Hepatocyte (in vitro differentiated cells): ENCODE measurements at regions not wholly inside any gene's neighbourhood (a gene's known extent, or its start where the extent isn't known, plus 50 kb on each side); places are given as distances from the start of the nearest gene placed in this dataset.

Experiments used
- DNase-seq: peaks from one replicate; pipeline ENCODE4 v3.0.0-alpha.2; 2016; ENCODE audit warnings: low spot score
- H2AFZ ChIP-seq: fragments of 200-600 bp; sonication (generic); 2 replicates; pipeline ENCODE4 v1.6.0; 2016; ENCODE audit warnings: antibody characterized with exemption, mild to moderate bottlenecking
- H3K27ac ChIP-seq: fragments of 200-600 bp; sonication (generic); 2 replicates; pipeline ENCODE4 v1.5.1; 2016; ENCODE audit warnings: mild to moderate bottlenecking
- H3K27me3 ChIP-seq: fragments of 200-600 bp; sonication (generic); 2 replicates; pipeline ENCODE4 v1.6.1; 2016
- H3K36me3 ChIP-seq: fragments of 200-600 bp; sonication (generic); replicated peaks from 2 replicates; pipeline ENCODE4 v1.5.1; 2016; ENCODE audit warnings: low read depth; ENCODE audit not compliant: insufficient read depth
- H3K4me1 ChIP-seq: fragments of 200-600 bp; sonication (generic); 2 replicates; pipeline ENCODE4 v1.5.1; 2016; ENCODE audit warnings: mild to moderate bottlenecking, moderate library complexity; ENCODE audit not compliant: insufficient read depth
- H3K4me2 ChIP-seq: fragments of 200-600 bp; sonication (generic); 2 replicates; pipeline ENCODE4 v1.6.0; 2016
- H3K4me3 ChIP-seq: fragments of 200-600 bp; sonication (generic); 2 replicates; pipeline ENCODE4 v1.5.1; 2016; ENCODE audit warnings: mild to moderate bottlenecking
- H3K79me2 ChIP-seq: fragments of 200-600 bp; sonication (generic); 2 replicates; pipeline ENCODE4 v1.6.0; 2017; ENCODE audit warnings: mild to moderate bottlenecking
- H3K9me2 ChIP-seq: fragments of 200-600 bp; sonication (generic); replicated peaks from 2 replicates; pipeline ENCODE4 v1.6.0; 2017; ENCODE audit warnings: mild to moderate bottlenecking; ENCODE audit not compliant: insufficient read depth
- H3K9me3 ChIP-seq: fragments of 200-600 bp; sonication (generic); 2 replicates; pipeline ENCODE4 v1.5.1; 2016; ENCODE audit warnings: low read depth, mild to moderate bottlenecking
- H4K20me1 ChIP-seq: fragments of 200-600 bp; sonication (generic); 2 replicates; pipeline ENCODE4 v1.6.0; 2016; ENCODE audit warnings: mild to moderate bottlenecking; ENCODE audit not compliant: insufficient read depth, poor library complexity, severe bottlenecking
- EZH2 ChIP-seq: fragments of 200-600 bp; sonication (generic); IDR thresholded peaks from 2 replicates; pipeline ENCODE4 v1.6.1; 2016; ENCODE audit warnings: antibody characterized with exemption, mild to moderate bottlenecking, borderline replicate concordance
- EZH2phosphoT487 ChIP-seq: fragments of 200-600 bp; sonication (generic); IDR thresholded peaks from one replicate; pipeline ENCODE4 v1.6.1; 2018; ENCODE audit warnings: antibody characterized with exemption, mild to moderate bottlenecking, low read depth, moderate library complexity; ENCODE audit not compliant: unreplicated experiment, severe bottlenecking
- WGBS: methylation state at CpG from one replicate; pipeline ENCODE4 v1.1.6; 2016; ENCODE audit warnings: low lambda C conversion rate; ENCODE audit errors: missing lambda C conversion rate; 5-methylcytosine and 5-hydroxymethylcytosine counted together
- TF ChIP-seq, protein P1 (sequence below): fragments of 200-600 bp; sonication (generic); IDR thresholded peaks from 2 replicates; pipeline ENCODE4 v1.5.1; 2016; ENCODE audit warnings: antibody characterized with exemption, mild to moderate bottlenecking; ENCODE audit not compliant: poor library complexity

DNA sequence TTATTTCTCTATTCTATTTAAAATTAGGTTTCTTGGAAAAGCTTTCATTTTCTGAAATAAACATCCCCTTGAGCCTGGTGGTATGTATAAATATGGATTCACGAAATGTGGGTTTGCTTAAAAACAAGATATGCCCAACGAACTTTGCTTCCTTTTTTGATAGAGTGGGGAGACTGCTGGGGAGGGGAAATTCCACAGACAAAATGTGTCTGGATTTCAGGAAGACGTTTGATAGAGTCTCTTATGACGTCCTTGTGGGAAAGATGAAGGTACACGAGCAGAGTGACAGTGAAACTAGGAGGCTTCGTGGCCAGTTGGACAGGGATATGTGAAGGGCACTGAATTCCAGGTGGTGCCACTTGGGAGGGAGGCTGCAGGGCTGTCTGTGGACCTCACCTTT is 84.5 kb upstream of the RPS23 start:
- 88% methylated on average over 6 of the region's 6 CpGs for WGBS
- Histone ChIP-seq H2AFZ (no peak overlapping the region), H3K27ac (no peak overlapping the region), H3K27me3 (no peaks in the 10 kb centered on the region), H3K9me2 (no peaks in the 10 kb centered on the region), H3K4me3 (no peak overlapping the region), H3K79me2 (no peaks in the 10 kb centered on the region), H3K4me2 (no peak overlapping the region), H3K9me3 (no peaks in the 10 kb centered on the region), H3K4me1 (no peaks in the 10 kb centered on the region), H3K36me3 (no peaks in the 10 kb centered on the region), H4K20me1 (no peaks in the 10 kb centered on the region)
- no peak for DNase-seq
- TF ChIP-seq, protein P1, sequence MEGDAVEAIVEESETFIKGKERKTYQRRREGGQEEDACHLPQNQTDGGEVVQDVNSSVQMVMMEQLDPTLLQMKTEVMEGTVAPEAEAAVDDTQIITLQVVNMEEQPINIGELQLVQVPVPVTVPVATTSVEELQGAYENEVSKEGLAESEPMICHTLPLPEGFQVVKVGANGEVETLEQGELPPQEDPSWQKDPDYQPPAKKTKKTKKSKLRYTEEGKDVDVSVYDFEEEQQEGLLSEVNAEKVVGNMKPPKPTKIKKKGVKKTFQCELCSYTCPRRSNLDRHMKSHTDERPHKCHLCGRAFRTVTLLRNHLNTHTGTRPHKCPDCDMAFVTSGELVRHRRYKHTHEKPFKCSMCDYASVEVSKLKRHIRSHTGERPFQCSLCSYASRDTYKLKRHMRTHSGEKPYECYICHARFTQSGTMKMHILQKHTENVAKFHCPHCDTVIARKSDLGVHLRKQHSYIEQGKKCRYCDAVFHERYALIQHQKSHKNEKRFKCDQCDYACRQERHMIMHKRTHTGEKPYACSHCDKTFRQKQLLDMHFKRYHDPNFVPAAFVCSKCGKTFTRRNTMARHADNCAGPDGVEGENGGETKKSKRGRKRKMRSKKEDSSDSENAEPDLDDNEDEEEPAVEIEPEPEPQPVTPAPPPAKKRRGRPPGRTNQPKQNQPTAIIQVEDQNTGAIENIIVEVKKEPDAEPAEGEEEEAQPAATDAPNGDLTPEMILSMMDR, result no peak
- TF ChIP-seq EZH2, result no peak

DNA sequence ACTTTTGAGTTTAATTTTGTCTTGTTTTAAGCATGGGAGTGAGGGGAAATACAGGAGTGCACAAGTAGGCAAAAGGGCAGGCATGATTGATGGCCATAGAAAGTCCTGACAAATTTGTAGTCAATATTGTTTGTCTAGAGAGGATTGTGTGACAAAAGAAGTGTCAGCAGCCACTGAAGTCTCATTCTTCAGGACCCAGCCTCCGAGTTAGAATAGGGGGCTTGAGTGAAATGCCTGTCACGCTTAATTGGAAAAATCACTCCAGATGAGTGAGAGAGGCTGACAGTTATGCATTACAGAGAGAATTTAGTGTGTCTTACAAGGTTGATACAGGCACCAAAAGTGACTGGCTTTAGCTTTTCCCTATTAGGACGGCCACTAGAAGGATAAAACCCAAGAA is 81.9 kb upstream of the RPS23 start:
- no peak for TF ChIP-seq EZH2phosphoT487
- H4K20me1 ChIP-seq, result no peaks in the 10 kb centered on the region

DNA sequence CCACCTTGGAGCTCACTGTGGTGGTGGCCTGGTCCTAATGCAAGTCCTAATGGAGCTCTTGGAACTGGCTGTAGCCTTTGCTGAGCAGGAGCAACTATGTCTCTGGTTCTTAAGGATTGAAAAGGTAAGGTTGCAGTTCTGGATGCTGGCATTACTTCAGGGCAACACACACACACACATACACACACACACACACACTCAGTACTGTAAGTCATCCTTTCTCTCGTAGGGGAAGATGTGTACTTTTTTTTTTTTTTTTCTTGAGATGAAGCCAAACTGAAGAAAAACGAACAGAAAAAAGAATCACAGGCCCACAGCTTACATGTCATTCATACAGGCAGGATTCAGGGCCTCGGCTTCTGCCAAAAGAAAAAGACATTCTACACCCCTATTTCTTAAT is 81.1 kb upstream of the RPS23 start:
- 70% methylated on average over 3 of the region's 3 CpGs for WGBS
- TF ChIP-seq, protein P1, result no peak
- TF ChIP-seq EZH2, result no peak
- TF ChIP-seq EZH2phosphoT487, result no peak

More for the DNA sequence above, 81.9 kb upstream of the RPS23 start:
- Histone ChIP-seq H3K79me2 (no peaks in the 10 kb centered on the region), H3K36me3 (no peaks in the 10 kb centered on the region), H3K9me3 (no peaks in the 10 kb centered on the region), H3K4me3 (no peak overlapping the region), H3K27me3 (no peaks in the 10 kb centered on the region), H2AFZ (no peak overlapping the region), H3K27ac (no peak overlapping the region), H3K4me1 (no peaks in the 10 kb centered on the region), H3K4me2 (no peak overlapping the region), H3K9me2 (no peaks in the 10 kb centered on the region)
- WGBS, result 62% methylated on average over 3 of the region's 3 CpGs
- DNase-seq, result no peak

DNA sequence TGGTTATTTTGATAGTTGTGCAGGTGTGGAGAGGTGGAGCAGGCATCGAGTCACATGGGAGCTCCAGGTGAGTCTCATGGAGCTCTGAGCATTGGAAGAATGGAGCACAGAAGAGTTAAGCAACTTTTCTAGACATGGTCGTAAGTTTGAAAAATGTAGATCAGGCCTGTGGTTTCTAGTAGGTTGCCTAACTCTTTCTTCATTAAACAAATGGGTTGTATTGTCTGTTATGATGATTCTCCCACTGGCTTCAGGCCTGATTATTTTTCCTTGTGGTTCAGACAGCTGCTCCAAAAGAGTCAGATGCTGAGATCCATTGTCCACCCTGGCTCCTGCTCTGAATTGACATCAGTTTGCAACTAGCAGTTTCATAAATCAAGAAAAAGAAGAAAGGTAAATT is 80.3 kb upstream of the RPS23 start:
- H4K20me1 ChIP-seq, result no peaks in the 10 kb centered on the region
- H3K9me3 ChIP-seq, result no peaks in the 10 kb centered on the region
- H3K4me1 ChIP-seq, result no peaks in the 10 kb centered on the region
- no peaks in the 10 kb centered on the region for H3K79me2 ChIP-seq
- no peak for DNase-seq
- 92% methylated on average over 2 of the region's 2 CpGs for WGBS
- H3K4me3 ChIP-seq, result no peak overlapping the region
- H3K36me3 ChIP-seq, result no peaks in the 10 kb centered on the region
- TF ChIP-seq EZH2phosphoT487 (no peak), EZH2 (no peak)
- TF ChIP-seq, protein P1, result no peak
- H3K9me2 ChIP-seq, result no peaks in the 10 kb centered on the region
- no peak overlapping the region for H3K4me2 ChIP-seq
- no peaks in the 10 kb centered on the region for H3K27me3 ChIP-seq
- no peak overlapping the region for H3K27ac ChIP-seq
- no peak overlapping the region for H2AFZ ChIP-seq

More for the DNA sequence above, 81.1 kb upstream of the RPS23 start:
- no peaks in the 10 kb centered on the region for H3K9me2 ChIP-seq
- H3K4me2 ChIP-seq, result no peak overlapping the region
- H3K36me3 ChIP-seq, result no peaks in the 10 kb centered on the region
- H3K4me1 ChIP-seq, result no peaks in the 10 kb centered on the region
- no peaks in the 10 kb centered on the region for H3K9me3 ChIP-seq
- no peaks in the 10 kb centered on the region for H4K20me1 ChIP-seq
- H3K27ac ChIP-seq, result no peak overlapping the region
- no peaks in the 10 kb centered on the region for H3K27me3 ChIP-seq
- no peak overlapping the region for H3K4me3 ChIP-seq
- H2AFZ ChIP-seq, result no peak overlapping the region
- no peak for DNase-seq
- no peaks in the 10 kb centered on the region for H3K79me2 ChIP-seq
